Ovary (tissue), 3 donors: ENCODE measurements at regions not wholly inside any gene's neighbourhood (a gene's known extent, or its start where the extent isn't known, plus 50 kb on each side); places are given as distances from the start of the nearest gene placed in this dataset.

Experiments
- CTCF ChIP-seq, 3 donors: fragments of 450-650 bp in 2 of 3; fragments of 200-600 bp in 1 of 3; IDR thresholded peaks; one replicate each; pipeline versions ENCODE4 v1.5.1 to v1.8.0; 2016 to 2022; ENCODE audit warnings: antibody characterized with exemption in 3 of 3, mild to moderate bottlenecking in 1 of 3
- EP300 ChIP-seq: sonication (generic); formaldehyde crosslinking; IDR thresholded peaks from one replicate; pipeline ENCODE4 v1.6.1; 2017; ENCODE audit warnings: antibody characterized with exemption
- POLR2A ChIP-seq: fragments of 450-650 bp; IDR thresholded peaks from one replicate; pipeline ENCODE4 v1.6.1; 2017; ENCODE audit warnings: antibody characterized with exemption, mild to moderate bottlenecking, moderate library complexity
- donor health status: DM: no; HTN: no; CAD: no.

GRCh38 chr22:22038178-22038880 is 55.7 kb upstream of the TOP3B start:
- no peak for TF ChIP-seq CTCF (IDR thresholded peaks at IDR 0.05)
- TF ChIP-seq POLR2A, result no peak
- no peak for TF ChIP-seq EP300
